ENCODE measurements at regions not wholly inside any gene's neighbourhood (a gene's known extent, or its start where the extent isn't known, plus 50 kb on each side); places are given as distances from the start of the nearest gene placed in this dataset.

GRCh38 chr6:9066726-9067125, 631.4 kb upstream of the SLC35B3 start:
- TF ChIP-seq CTCF (IDR thresholded peaks at IDR 0.05; ENCODE audit: low read depth, low read length, missing input control) (no peak), RAD21 (IDR thresholded peaks at IDR 0.05) (no peak), MAX (IDR thresholded peaks at IDR 0.05) (no peak), EGR1 (IDR thresholded peaks at IDR 0.05; ENCODE audit: low read depth in 2 of 2) (no peak), YY1 (IDR thresholded peaks at IDR 0.05) (no peak), RXRA (IDR thresholded peaks at IDR 0.05) (no peak), REST (IDR thresholded peaks at IDR 0.05) (no peak), GABPA (IDR thresholded peaks at IDR 0.05 in 1 of 2, conservative IDR thresholded peaks at IDR 0.05 in 1 of 2) (no peak)

Data from liver (tissue), 3 donors.